ENCODE measurements at regions not wholly inside any gene's neighbourhood (a gene's known extent, or its start where the extent isn't known, plus 50 kb on each side); places are given as distances from the start of the nearest gene placed in this dataset.
"Not testable (repeated sequence)": the region's sequence is repeated elsewhere in the genome, so short reads cannot be mapped to it uniquely, and the experiment has no call there.

DNA sequence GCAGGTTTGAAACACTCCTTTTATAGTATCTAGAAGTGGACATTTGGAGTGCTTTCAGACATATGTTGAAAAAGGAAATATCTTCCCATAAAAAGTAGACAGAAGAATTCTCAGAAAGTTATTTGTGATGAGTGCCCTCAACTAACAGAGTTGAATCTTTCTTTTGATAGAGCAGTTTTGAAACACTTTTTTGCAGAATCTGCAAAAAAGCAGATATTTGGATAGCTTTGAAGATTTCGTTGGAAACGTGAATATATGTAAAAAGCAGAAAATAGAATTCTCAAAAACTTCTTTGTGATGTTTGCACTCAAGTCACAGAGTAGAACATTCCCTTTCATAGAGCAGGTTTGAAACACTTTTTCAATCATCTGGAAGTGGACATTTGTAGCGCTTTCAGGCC is 676.4 kb upstream of the ZNF337 start:
- DNase-seq; intact Hi-C loops (cut with DNase I); H3K36me3 ChIP-seq (replicated peaks in 1 of 2); H3K27me3 ChIP-seq; H3K4me3 ChIP-seq; H3K27ac ChIP-seq; H3K9me3 ChIP-seq (replicated peaks in 1 of 3); H3K4me1 ChIP-seq (replicated peaks in 1 of 2): not testable (repeated sequence)
- 70 to 80% (median 74%) methylated on average over 3 of the region's 3 CpGs for WGBS, 4 donors

- H3K4me1 ChIP-seq (replicated peaks in 1 of 2) = no peaks in the 10 kb centered on the region
- no peak for DNase-seq
- no peak overlapping the region for H3K4me3 ChIP-seq
- WGBS, 4 donors = 58 to 69% (median 66%) methylated on average over 2 of the region's 2 CpGs
- H3K27ac ChIP-seq = no peak overlapping the region
- H3K36me3 ChIP-seq (replicated peaks in 1 of 2) = no peaks in the 10 kb centered on the region
- no peak for TF ChIP-seq POLR2A (IDR thresholded peaks at IDR 0.05)
- TF ChIP-seq, protein P1, sequence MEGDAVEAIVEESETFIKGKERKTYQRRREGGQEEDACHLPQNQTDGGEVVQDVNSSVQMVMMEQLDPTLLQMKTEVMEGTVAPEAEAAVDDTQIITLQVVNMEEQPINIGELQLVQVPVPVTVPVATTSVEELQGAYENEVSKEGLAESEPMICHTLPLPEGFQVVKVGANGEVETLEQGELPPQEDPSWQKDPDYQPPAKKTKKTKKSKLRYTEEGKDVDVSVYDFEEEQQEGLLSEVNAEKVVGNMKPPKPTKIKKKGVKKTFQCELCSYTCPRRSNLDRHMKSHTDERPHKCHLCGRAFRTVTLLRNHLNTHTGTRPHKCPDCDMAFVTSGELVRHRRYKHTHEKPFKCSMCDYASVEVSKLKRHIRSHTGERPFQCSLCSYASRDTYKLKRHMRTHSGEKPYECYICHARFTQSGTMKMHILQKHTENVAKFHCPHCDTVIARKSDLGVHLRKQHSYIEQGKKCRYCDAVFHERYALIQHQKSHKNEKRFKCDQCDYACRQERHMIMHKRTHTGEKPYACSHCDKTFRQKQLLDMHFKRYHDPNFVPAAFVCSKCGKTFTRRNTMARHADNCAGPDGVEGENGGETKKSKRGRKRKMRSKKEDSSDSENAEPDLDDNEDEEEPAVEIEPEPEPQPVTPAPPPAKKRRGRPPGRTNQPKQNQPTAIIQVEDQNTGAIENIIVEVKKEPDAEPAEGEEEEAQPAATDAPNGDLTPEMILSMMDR (IDR thresholded peaks at IDR 0.05) = no peak
- no peaks in the 10 kb centered on the region for H3K9me3 ChIP-seq (replicated peaks in 1 of 3)
- intact Hi-C loops (cut with DNase I) = no loop called here
- no peaks in the 10 kb centered on the region for H3K27me3 ChIP-seq
Measured at GRCh38 chr20:26354511-26354910, 657.9 kb upstream of the ZNF337 start.

DNA sequence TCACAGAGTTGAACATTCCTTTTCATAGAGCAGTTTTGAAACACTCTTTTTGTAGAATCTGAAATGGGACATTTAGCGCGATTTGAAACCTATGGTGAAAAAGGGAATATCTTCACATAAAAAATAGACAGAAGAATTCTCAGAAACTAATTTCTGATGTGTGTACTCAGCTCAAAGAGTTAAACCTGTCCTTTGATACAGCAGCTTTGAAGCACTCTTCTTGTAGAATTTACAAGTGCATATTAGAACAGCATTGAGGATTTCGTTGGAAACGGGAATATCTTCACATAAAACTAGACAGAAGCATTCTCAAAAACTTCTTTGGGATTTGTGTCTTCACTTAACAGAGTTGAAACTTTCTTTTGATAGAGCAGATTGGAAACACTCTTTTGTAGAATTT is 650.7 kb upstream of the ZNF337 start:
- WGBS, 4 donors = 87 to 94% (median 92%) methylated on average over 4 of the region's 4 CpGs
- TF ChIP-seq, protein P1 (IDR thresholded peaks at IDR 0.05) = no peak
- TF ChIP-seq POLR2A (IDR thresholded peaks at IDR 0.05) = no peak
- Histone ChIP-seq H3K27me3 (no peaks in the 10 kb centered on the region), H3K4me1 (replicated peaks in 1 of 2) (no peaks in the 10 kb centered on the region), H3K9me3 (replicated peaks in 1 of 3) (no peaks in the 10 kb centered on the region), H3K4me3 (no peak overlapping the region), H3K36me3 (replicated peaks in 1 of 2) (no peaks in the 10 kb centered on the region), H3K27ac (no peak overlapping the region)
- no peak for DNase-seq
- intact Hi-C loops (cut with DNase I) = no loop called here

DNA sequence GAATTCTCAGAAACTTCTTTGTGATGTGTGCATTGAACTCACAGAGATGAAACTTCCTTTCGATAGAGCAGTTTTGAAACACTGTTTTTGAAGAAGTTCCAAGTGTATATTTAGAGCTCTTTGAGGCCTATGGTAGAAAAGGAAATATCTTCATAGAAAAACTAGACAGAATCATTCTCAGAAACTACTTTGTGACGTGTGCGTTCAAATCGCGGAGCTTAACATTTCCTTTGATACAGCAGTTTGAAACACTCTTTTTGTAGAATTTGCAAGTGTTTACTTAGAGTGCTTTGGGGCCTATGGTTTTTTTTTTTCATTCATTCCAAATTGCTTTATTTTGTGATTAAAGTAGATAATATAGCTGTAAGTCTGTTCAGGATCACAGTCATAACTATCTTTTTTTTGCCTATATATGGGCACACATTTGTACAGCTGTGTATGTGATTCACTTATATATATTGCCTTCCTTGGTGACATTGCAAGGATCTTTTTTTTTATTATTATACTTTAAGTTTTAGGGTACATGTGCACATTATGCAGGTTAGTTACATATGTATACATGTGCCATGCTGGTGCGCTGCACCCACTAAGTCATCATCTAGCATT is 643.9 kb upstream of the ZNF337 start:
- H3K4me1 ChIP-seq (replicated peaks in 1 of 2); H3K27me3 ChIP-seq; intact Hi-C loops (cut with DNase I); DNase-seq; H3K27ac ChIP-seq; H3K9me3 ChIP-seq (replicated peaks in 1 of 3); H3K4me3 ChIP-seq; H3K36me3 ChIP-seq (replicated peaks in 1 of 2): not testable (repeated sequence)
- WGBS, 4 donors = 90 to 93% (median 92%) methylated on average over 6 of the region's 6 CpGs

GRCh38 chr20:26324177-26324576 is 627.5 kb upstream of the ZNF337 start:
- intact Hi-C loops (cut with DNase I) = no loop called here
- no peaks in the 10 kb centered on the region for H3K27me3 ChIP-seq
- no peaks in the 10 kb centered on the region for H3K9me3 ChIP-seq (replicated peaks in 1 of 3)
- WGBS, 4 donors = 70 to 83% (median 79%) methylated on average over 5 of the region's 5 CpGs
- DNase-seq = no peak
- no peak overlapping the region for H3K4me3 ChIP-seq
- no peak overlapping the region for H3K27ac ChIP-seq
- no peaks in the 10 kb centered on the region for H3K36me3 ChIP-seq (replicated peaks in 1 of 2)
- no peak for TF ChIP-seq POLR2A (IDR thresholded peaks at IDR 0.05)
- TF ChIP-seq, protein P1 (IDR thresholded peaks at IDR 0.05) = no peak
- H3K4me1 ChIP-seq (replicated peaks in 1 of 2) = no peaks in the 10 kb centered on the region
